Peyer's patch (tissue), 4 donors: ENCODE measurements at regions not wholly inside any gene's neighbourhood (a gene's known extent, or its start where the extent isn't known, plus 50 kb on each side); places are given as distances from the start of the nearest gene placed in this dataset.

Source experiments
- POLR2A ChIP-seq, 2 donors: fragments of 450-650 bp; IDR thresholded peaks; one replicate each; pipeline ENCODE4 v1.5.1; 2017; ENCODE audit warnings: antibody characterized with exemption in 2 of 2, mild to moderate bottlenecking in 2 of 2, moderate library complexity in 2 of 2
- TF ChIP-seq, protein P1 (sequence below), 6 experiments: fragments of 450-650 bp in 4 of 6; fragments of 200-600 bp in 2 of 6; sonication (generic) in 1 of 6; IDR thresholded peaks; one replicate each; pipeline ENCODE4 v1.5.1; 2017 to 2019; ENCODE audit warnings: antibody characterized with exemption in 6 of 6, mild to moderate bottlenecking in 3 of 6, moderate library complexity in 1 of 6

DNA sequence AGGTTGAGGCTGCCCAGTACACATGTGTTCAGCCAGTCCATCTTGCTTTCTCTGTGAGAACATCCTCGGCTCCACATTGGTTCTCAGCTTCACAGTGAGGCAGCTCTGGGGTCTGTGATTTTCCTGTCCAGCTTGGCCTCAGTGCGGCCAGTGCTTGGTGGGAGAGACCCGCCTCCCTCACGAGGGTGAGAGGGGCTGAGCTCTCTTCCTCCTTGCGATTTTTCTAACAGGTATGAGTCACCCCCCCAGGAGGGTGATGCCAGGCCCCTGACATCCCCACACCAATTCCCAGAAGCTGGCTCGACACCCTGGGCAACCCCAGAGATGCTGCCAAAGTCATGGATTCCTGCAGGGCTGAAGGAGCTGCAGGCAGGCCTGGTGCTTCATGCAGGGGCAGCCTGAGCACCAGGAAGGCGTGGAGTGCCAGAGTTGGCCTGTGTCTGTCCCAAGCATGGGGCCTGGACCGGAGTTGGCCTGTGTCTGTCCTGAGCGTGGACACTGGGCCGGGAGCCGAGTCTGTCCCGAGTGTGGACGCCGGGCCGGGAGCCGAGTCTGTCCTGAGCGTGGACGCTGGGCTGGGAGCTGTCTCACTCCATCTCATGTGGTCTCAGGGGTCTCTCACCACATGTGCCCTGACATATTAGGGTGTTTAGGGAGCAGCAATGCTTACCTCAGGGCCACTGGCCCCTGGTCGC lies 408.6 kb upstream of the IRX4 start:
- TF ChIP-seq, protein P1, sequence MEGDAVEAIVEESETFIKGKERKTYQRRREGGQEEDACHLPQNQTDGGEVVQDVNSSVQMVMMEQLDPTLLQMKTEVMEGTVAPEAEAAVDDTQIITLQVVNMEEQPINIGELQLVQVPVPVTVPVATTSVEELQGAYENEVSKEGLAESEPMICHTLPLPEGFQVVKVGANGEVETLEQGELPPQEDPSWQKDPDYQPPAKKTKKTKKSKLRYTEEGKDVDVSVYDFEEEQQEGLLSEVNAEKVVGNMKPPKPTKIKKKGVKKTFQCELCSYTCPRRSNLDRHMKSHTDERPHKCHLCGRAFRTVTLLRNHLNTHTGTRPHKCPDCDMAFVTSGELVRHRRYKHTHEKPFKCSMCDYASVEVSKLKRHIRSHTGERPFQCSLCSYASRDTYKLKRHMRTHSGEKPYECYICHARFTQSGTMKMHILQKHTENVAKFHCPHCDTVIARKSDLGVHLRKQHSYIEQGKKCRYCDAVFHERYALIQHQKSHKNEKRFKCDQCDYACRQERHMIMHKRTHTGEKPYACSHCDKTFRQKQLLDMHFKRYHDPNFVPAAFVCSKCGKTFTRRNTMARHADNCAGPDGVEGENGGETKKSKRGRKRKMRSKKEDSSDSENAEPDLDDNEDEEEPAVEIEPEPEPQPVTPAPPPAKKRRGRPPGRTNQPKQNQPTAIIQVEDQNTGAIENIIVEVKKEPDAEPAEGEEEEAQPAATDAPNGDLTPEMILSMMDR (IDR thresholded peaks at IDR 0.05) = no peak
- TF ChIP-seq POLR2A (IDR thresholded peaks at IDR 0.05) = no peak
